Left lung (tissue), 4 donors: ENCODE measurements at regions not wholly inside any gene's neighbourhood (a gene's known extent, or its start where the extent isn't known, plus 50 kb on each side); places are given as distances from the start of the nearest gene placed in this dataset.
A peak's percentile ranks its signal among the peaks of the same experiment; 100 is the strongest.

Source experiments
- ATAC-seq: fragments of 200-7000 bp; cut with Tn5 transposase; one replicate; pipeline ENCODE4 v1.9.1; 2020; ENCODE audit warnings: moderate library complexity
- DNase-seq, 4 donors: peaks; one replicate each; pipeline ENCODE4 v3.0.0-alpha.2; 2013 to 2020
- H3K27ac ChIP-seq, 2 donors: fragments of 200-600 bp; sonication (generic) in 1 of 2; one replicate each; pipeline versions ENCODE4 v1.5.0 to v1.8.0; 2020 to 2021
- H3K27me3 ChIP-seq, 2 donors: fragments of 200-600 bp; sonication (generic) in 1 of 2; one replicate each; pipeline versions ENCODE4 v1.5.0 to v1.8.0; 2020 to 2021
- H3K36me3 ChIP-seq, 2 donors: fragments of 200-600 bp; sonication (generic) in 1 of 2; one replicate each; pipeline versions ENCODE4 v1.5.0 to v1.8.0; 2020 to 2021
- H3K4me1 ChIP-seq, 2 donors: fragments of 200-600 bp; one replicate each; pipeline ENCODE4 v1.8.0; 2021
- H3K4me3 ChIP-seq, 2 donors: fragments of 200-600 bp; sonication (generic) in 1 of 2; one replicate each; pipeline versions ENCODE4 v1.5.0 to v1.8.0; 2020 to 2021; ENCODE audit warnings: mild to moderate bottlenecking in 1 of 2
- H3K9me3 ChIP-seq, 2 donors: fragments of 200-600 bp; sonication (generic) in 1 of 2; one replicate each; pipeline versions ENCODE4 v1.5.0 to v1.8.0; 2020 to 2021
- CTCF ChIP-seq, 2 donors: fragments of 200-600 bp; sonication (generic) in 1 of 2; IDR thresholded peaks; one replicate each; pipeline versions ENCODE4 v1.5.0 to v1.8.0; 2021; ENCODE audit warnings: antibody characterized with exemption in 2 of 2
- intact Hi-C, 2 donors: fragments of 100-400 bp; cut with DNase I; formaldehyde crosslinking; loops; one replicate each; pipeline versions ENCODE4 v1.11.2 to v1.14.2; 2022
- donor health status: DM: no; HTN: yes; CAD: no.
- donor health status: DM: no; HTN: no; CAD: no.

GRCh38 chr15:62889141-62889661 lies 153.3 kb upstream of the TPM1 start:
- Histone ChIP-seq H3K9me3 (no peaks in the 10 kb centered on the region), H3K27me3 (no peaks in the 10 kb centered on the region), H3K36me3 (no peaks in the 10 kb centered on the region), H3K27ac (no peak overlapping the region), H3K4me3 (no peak overlapping the region), H3K4me1 (no peaks in the 10 kb centered on the region)
- no peak for TF ChIP-seq CTCF (IDR thresholded peaks at IDR 0.05)
- no peak for ATAC-seq
- intact Hi-C loops = no loop called here
- DNase-seq = no peak

GRCh38 chr15:62889734-62890505 lies 152.6 kb upstream of the TPM1 start:
- DNase-seq (no peak), ATAC-seq (peak; percentile 61)
- Histone ChIP-seq H3K27ac (no peak overlapping the region), H3K4me3 (no peak overlapping the region), H3K27me3 (no peaks in the 10 kb centered on the region), H3K9me3 (no peaks in the 10 kb centered on the region), H3K36me3 (no peaks in the 10 kb centered on the region), H3K4me1 (no peaks in the 10 kb centered on the region)
- no peak for TF ChIP-seq CTCF (IDR thresholded peaks at IDR 0.05)
- intact Hi-C loops = no loop called here

- Histone ChIP-seq H3K27ac (no peak overlapping the region), H3K4me1 (peaks cover 16 to 18% of the 10 kb centered on the region in 2 donors), H3K4me3 (no peak overlapping the region), H3K27me3 (no peaks in the 10 kb centered on the region), H3K36me3 (no peaks in the 10 kb centered on the region), H3K9me3 (no peaks in the 10 kb centered on the region)
- intact Hi-C loops = no loop called here
- TF ChIP-seq CTCF (IDR thresholded peaks at IDR 0.05) = no peak
- DNase-seq (no peak), ATAC-seq (no peak)
These were observed 148.0 kb upstream of the TPM1 start for GRCh38 chr15:62894322-62895085.

- intact Hi-C loops = no loop called here
- peak overlapping the region in 1 of 2 donors; percentile 69 for H3K27ac ChIP-seq
- H3K4me1 ChIP-seq = peaks cover 16 to 18% of the 10 kb centered on the region in 2 donors
- no peaks in the 10 kb centered on the region for H3K36me3 ChIP-seq
- DNase-seq (no peak), ATAC-seq (no peak)
- H3K4me3 ChIP-seq = no peak overlapping the region
- no peak for TF ChIP-seq CTCF (IDR thresholded peaks at IDR 0.05)
- no peaks in the 10 kb centered on the region for H3K27me3 ChIP-seq
- H3K9me3 ChIP-seq = no peaks in the 10 kb centered on the region
These were observed 147.2 kb upstream of the TPM1 start for GRCh38 chr15:62895139-62895866.
